NCI-H446 (cell line): ENCODE measurements at regions not wholly inside any gene's neighbourhood (a gene's known extent, or its start where the extent isn't known, plus 50 kb on each side); places are given as distances from the start of the nearest gene placed in this dataset.

Source experiments
- DNase-seq, 2 experiments: peaks; one replicate each; lab custom pipeline; 2025; lab: John Stamatoyannopoulos, UW

- no peak for DNase-seq
These were observed 119.0 kb downstream of the SUCNR1 start for GRCh38 chr3:151992326-151993041.

GRCh38 chr3:151995091-151995490 lies 121.6 kb downstream of the SUCNR1 start:
- DNase-seq = no peak

- no peak for DNase-seq
These were observed 125.3 kb downstream of the SUCNR1 start for GRCh38 chr3:151998744-151999143.

GRCh38 chr3:151999936-152000335 lies 126.5 kb downstream of the SUCNR1 start:
- no peak for DNase-seq

- no peak for DNase-seq
These were observed 138.6 kb downstream of the SUCNR1 start for GRCh38 chr3:152011812-152012735.

GRCh38 chr3:152019508-152019907 lies 146.1 kb downstream of the SUCNR1 start:
- DNase-seq = no peak

GRCh38 chr3:152021951-152022461 lies 148.6 kb downstream of the SUCNR1 start:
- DNase-seq = no peak

GRCh38 chr3:152026033-152026556 lies 152.7 kb downstream of the SUCNR1 start:
- no peak for DNase-seq

GRCh38 chr3:152030320-152030719 lies 156.9 kb downstream of the SUCNR1 start:
- no peak for DNase-seq

GRCh38 chr3:152031321-152031720 lies 157.9 kb downstream of the SUCNR1 start:
- DNase-seq = no peak

GRCh38 chr3:152037297-152037696 lies 163.9 kb downstream of the SUCNR1 start:
- DNase-seq = no peak

GRCh38 chr3:152037953-152038352 lies 164.5 kb downstream of the SUCNR1 start:
- no peak for DNase-seq

- DNase-seq = no peak
These were observed 165.0 kb downstream of the SUCNR1 start for GRCh38 chr3:152038490-152038889.

- DNase-seq = no peak
These were observed 166.4 kb downstream of the SUCNR1 start for GRCh38 chr3:152039887-152040286.

- DNase-seq = no peak
These were observed 166.9 kb downstream of the SUCNR1 start for GRCh38 chr3:152040319-152040718.

GRCh38 chr3:152043620-152044019 lies 170.2 kb downstream of the SUCNR1 start:
- no peak for DNase-seq

- DNase-seq = no peak
These were observed 172.8 kb downstream of the SUCNR1 start for GRCh38 chr3:152046280-152046679.

GRCh38 chr3:152047465-152047864 lies 174.0 kb downstream of the SUCNR1 start:
- no peak for DNase-seq

- no peak for DNase-seq
These were observed 175.4 kb downstream of the SUCNR1 start for GRCh38 chr3:152048831-152049230.

GRCh38 chr3:152050903-152051302 lies 177.5 kb downstream of the SUCNR1 start:
- no peak for DNase-seq

- no peak for DNase-seq
These were observed 178.3 kb downstream of the SUCNR1 start for GRCh38 chr3:152051501-152052404.

- no peak for DNase-seq
These were observed 180.4 kb downstream of the SUCNR1 start for GRCh38 chr3:152053866-152054265.
